ENCODE measurements at regions not wholly inside any gene's neighbourhood (a gene's known extent, or its start where the extent isn't known, plus 50 kb on each side); places are given as distances from the start of the nearest gene placed in this dataset.
A peak's percentile ranks its signal among the peaks of the same experiment; 100 is the strongest.
"Not testable (repeated sequence)": the region's sequence is repeated elsewhere in the genome, so short reads cannot be mapped to it uniquely, and the experiment has no call there.

DNA sequence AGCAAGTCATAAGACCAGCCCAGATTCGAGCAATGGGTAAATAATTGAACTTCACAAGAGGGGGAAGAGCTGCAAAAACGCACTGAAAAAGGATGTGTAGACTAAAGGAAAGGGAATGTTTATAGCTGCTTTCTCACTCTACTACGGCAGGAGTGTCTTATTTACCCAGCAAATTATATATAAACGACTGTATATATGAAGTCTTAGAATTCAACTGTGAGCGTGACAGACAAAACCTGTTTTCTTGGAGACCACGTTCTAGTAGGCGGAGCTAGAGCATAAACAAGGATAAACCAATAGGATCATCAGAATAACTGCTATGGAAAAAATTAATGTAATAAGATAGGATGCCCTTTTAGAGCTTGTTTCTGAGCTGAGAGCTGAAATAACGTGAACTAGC lies 394.6 kb upstream of the MON1B start:
- Histone ChIP-seq H3K27ac (no peak overlapping the region), H3K4me3 (no peak overlapping the region)

DNA sequence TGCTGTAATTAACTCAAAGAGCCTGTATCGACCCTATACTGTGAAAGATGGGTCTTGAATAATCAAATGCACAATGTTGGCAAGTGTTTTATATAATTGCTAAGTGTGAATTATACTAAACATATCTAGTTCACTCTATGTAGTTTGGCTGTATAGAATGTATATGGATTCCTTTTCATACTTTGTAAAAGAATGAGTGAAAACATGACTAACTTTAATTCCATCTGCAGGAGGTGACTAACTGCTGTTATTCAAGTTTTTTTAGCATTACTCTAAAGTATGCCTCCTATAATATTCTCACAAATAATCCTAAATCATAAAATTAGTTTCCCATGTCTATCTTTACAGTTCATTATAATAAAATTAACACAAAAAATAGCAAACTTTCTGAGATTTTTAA lies 394.0 kb upstream of the MON1B start:
- Histone ChIP-seq H3K4me3 (no peak overlapping the region), H3K27ac (no peak overlapping the region)

DNA sequence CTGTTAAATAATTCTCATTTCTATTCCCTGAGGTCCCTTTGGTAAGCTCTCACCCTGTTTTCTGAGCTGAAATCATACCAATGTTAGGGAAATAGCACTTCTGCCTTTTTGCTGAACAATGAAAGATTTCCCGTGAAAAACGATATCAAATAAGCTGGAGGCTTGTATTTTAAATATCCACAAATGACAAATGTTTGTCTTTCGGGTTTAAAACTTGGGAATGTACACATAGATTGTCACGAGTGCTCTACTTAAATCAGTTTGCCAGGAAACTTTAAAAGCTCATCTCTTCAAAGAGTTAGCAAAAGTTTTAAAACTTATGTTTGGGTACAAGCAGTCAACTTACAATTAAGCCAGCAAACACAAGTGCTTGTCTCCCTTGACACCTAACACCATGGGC lies 393.5 kb upstream of the MON1B start:
- Histone ChIP-seq H3K4me3 (no peak overlapping the region), H3K27ac (no peak overlapping the region)

DNA sequence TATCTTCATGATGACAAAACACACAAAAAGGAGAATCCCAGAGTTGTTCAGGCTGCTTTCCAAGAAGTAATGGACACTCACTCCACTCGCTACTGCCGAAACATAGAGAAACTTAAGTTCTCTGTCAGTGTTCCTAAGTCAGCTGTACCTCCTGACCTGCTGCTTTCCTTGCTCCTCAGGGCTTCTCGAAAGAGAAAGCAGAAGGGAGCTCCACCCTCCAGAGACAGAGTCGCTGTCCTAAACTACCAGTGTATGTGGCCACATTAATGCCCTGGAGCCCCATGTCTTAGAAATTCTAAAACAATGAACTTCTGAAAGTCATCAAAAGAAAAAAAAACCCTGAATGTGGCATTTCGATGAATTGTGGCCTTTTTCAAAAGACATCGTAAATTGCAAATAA lies 390.8 kb upstream of the MON1B start:
- Histone ChIP-seq H3K27ac (no peak overlapping the region), H3K4me3 (no peak overlapping the region)

DNA sequence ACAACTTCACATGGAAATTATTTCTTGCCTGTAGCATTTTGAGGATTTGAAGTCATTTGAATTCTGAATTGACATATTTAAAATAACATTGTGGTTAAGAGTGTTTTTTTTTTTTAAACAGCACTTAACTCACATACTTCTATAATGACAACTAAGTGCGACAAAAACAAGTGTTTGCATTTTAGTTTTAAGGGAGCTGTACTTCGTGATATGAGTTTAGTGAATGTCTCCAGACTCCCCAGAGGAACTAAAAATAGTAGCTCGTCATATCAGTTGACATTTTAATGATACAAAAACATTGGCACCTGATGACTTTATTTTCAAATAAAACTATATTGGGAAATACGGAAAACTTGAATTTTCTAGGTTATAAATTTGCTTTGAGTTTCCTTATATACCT lies 389.6 kb upstream of the MON1B start:
- Histone ChIP-seq H3K4me3 (no peak overlapping the region), H3K27ac (no peak overlapping the region)

DNA sequence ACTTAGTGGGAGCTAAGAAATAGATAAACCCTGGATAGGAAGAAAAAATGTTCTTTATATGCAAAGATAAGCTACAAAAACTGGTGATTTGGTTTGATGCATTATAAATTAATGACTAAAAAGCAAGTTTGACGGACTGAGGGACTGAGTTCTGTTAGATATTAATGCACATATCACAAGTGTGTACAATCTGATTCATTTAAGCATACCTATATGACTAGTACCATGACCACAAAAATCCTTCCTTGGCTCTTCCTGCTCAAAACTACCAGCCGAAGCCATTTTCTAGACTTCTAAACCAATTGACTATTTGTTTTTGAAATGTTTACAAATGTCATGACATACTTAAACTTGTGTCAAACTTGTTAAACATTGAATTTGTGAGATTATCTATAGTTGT lies 374.5 kb upstream of the MON1B start:
- H3K4me3 ChIP-seq, result no peak overlapping the region

DNA sequence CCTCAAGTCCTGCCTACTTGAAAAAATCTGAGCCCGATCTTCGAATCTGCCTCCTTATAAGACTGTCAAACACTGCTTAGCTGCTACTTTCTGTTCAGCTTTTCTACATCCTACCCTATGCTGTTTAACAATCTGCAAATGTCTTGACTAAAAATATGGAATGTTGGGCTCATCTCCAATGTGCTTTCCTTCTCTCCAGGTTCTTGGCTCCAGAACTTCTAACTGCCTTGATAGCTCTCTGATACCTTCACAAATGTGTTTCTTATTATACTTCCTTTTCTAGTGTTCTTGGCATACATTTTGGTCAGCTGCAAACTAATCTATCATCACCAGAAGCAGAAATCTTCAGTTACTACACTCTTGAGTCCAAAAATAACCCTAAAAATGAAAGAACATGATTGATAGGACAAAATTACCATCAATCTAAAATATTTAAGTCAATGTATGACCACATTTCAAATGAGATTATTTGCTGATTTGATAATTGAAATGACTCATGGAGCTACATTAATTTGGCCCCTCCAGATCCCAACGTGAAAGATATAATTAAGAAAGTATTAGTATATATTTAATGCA lies 372.3 kb upstream of the MON1B start:
- Histone ChIP-seq H3K4me3 (no peak overlapping the region), H3K27ac (no peak overlapping the region)

More for the DNA sequence above, 374.5 kb upstream of the MON1B start:
- H3K27ac ChIP-seq, result no peak overlapping the region

DNA sequence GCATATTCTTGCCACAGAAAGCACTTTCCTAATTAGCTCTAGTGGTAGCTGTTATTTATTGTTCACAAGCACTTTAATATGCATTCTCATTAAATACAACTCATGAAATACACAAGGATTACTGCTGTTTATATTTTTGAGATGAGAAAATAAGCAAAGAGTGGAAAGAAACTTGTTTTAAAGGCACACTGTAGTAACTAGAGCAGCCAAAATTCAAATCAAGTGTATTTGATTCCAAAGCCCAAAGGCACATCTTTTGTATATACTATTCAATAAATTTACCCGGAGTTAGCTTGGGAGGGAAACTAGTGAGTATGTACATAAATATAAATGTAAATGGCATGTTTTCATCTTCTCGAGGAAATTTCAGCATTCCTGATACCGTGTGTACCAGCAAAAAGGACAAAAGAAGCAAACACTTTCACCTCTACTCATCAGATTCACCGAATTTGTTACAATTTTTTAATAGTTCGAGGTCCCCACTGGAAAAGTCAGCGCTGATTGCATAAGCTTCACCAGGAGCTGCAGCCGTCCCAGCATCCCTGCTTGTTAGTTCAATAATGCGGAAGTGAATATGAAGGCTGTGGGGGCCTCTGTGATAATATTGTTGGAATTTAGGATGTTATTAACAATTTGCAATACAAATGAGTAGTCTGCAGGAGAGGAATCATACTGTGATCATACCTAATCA lies 371.6 kb upstream of the MON1B start:
- Histone ChIP-seq H3K27ac (no peak overlapping the region), H3K4me3 (no peak overlapping the region)

DNA sequence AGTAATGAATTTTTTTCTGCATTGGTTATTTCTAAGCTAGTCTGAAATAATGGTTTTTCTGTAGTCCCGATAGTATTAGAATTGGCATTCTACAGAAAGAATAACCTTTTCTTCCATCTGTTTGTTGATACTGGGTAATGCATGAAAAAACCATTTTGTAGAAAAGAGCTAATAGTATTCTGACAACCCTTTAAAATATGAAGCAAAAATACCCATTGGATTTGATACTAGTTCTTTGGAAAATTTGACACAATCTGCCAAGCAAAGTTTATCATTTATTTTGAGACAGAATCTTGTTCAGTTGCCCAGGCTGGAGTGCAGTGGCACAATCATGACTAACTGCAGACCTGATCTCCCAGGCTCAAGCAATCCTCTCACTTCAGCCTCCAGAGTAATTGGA lies 366.8 kb upstream of the MON1B start:
- H3K4me3 ChIP-seq, result no peak overlapping the region
- H3K27ac ChIP-seq, result no peak overlapping the region

DNA sequence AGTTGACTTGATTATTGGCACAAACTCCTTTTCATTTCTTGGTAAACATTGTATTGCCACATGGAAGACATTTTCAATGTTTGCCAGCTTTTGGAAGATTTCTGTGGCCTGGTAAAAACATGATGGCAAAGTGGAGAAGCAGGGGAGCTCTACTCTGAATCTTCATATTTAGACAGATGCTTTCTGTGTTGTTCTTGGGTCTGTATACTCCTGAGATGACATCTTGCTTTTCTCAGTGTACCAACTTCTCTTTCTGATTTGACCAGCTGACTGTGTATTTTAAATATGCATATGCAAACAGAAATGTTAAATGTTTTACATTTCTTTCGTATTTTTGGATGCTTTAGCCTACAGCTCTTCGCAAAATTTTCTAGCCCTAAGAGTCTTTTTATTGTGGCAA lies 366.2 kb upstream of the MON1B start:
- no peak overlapping the region for H3K4me3 ChIP-seq
- no peak overlapping the region for H3K27ac ChIP-seq

DNA sequence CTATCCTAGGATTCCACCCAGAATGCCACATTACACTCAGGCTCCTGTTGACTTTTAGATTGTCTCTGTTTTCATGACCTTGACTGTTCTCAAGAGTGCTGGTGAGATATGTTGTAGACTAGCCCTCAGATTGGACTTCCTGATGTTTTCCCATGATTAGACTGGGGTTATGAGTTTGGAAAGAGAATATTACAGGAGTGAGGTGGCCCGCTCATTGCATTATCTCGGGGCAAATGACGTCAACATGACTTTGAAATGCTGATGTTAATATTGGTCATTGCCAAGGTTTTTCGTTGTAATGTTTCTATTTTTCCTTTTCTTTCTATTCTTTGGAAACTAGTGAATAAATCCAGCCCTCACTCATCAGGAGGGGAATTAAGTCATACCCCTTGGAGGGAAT lies 355.7 kb upstream of the MON1B start:
- no peak overlapping the region for H3K4me3 ChIP-seq
- H3K27ac ChIP-seq, result no peak overlapping the region

DNA sequence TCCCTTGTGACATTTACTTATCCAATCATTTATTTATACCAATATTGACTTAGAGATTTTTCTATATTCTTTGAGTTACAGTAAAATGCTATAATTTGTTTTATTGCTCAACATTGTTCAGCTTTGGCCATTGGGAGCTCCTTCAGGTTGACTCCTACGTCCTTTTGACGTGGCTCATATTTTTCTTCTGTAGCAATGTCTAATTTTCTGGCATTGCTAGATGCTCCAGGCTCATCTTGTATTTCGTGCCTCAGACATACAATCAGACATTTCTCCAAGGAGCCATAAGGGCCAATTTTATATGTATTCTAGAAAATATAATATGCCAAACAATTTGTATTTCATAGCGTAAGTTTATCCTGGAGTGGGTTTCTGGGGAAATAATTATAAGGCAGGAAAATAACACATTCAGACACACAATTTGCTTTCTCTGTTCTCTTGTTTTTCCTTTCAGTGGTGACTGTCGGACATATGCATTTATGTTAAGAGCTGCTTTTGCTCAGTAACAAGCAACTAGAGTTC lies 355.1 kb upstream of the MON1B start:
- no peak overlapping the region for H3K4me3 ChIP-seq
- H3K27ac ChIP-seq, result no peak overlapping the region

DNA sequence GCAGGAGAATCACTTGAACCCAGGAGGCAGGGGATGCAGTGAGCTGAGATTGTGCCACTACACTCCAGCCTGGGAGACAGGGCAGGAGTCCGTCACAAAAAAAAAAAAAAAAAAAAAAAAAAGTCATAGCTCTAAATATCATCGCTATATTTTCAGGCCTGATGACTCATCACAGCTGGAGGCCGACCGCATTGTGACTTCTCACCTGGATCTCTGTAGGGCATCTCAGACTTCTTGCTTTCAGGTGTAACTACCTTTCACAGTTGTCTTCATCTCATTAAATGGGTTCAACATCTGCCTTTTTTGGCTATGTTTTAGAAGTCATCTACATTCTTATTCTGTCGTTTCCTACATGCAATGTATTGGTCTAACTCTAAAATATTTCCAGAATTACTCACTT lies 353.1 kb upstream of the MON1B start:
- Histone ChIP-seq H3K4me3 (no peak overlapping the region), H3K27ac (no peak overlapping the region)

DNA sequence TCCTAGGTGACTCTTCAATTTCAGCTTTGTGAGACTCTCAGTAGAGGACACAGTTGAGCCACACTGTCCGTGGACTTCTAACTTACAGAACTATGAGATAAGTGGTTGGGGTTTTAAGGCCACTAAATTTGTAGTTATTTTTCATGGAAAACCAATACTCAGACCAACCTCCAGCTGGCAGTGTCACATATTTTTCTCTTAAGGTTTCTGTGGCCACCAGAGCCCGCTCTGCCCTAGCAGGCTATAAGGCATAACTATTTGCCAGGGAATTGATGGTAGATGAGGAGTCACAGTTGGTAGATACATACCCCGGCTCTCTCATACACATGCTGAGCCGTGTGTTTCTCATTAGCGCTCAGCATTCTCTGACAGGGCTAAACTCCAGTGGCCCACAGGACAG lies 336.8 kb upstream of the MON1B start:
- no peak overlapping the region for H3K4me3 ChIP-seq
- H3K27ac ChIP-seq, result no peak overlapping the region

DNA sequence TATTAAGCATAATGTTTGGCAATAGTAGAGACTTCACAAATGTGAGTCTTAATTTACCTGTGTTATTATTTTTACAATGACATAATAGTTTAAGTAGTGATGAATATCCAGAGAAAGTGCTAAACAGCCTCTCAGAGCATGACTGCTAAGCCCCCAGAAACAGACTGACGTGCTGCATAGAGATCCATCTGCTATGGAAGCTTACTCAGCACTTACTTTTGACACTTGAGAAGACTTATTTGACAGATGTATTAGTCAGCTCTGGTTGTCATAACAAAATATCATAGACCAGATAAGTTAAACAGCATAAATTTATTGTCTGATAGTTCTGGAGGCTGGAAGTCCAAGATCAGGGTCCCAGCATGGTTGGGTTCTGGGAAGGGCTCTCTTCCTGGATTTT lies 334.9 kb upstream of the MON1B start:
- no peak overlapping the region for H3K27ac ChIP-seq

DNA sequence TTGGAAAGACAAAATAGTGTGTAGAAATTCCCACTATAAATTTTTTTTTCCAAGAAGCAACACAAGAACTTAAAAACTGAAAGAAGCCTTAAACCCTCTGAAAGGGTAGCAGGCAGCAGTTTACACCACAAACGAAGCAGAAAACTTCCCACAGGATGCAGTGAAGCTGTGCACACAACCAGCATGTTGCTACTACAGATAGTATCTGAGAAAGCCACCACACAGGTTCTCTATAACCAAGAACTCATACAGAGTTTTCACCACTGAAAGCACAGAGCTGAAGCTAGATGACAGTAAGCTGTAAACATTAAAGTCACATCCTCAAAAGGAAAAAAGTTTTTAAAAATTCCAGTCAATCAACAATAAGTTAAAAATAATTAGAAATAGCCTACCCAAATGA lies 333.6 kb upstream of the MON1B start:
- Histone ChIP-seq H3K4me3 (no peak overlapping the region), H3K27ac (no peak overlapping the region)

More for the DNA sequence above, 334.9 kb upstream of the MON1B start:
- H3K4me3 ChIP-seq, result no peak overlapping the region

DNA sequence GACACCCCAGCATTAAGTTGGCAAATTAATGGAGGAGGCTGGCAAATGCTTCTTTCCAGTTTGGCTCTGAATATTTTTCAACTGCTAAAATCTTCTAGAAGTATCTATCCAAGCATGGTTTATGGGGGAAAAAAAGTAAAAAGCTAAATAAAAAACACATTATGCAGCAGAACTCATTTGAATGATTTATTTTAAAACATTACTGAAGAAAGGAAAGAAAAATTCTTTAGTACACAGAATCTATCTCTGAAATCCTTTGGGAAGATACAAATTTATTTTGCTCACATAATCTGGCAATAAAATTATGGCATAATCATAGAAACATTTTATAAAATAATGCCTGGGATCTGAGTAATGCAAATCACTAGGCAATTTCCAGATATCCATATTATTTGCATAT lies 328.1 kb upstream of the MON1B start:
- H3K4me3 ChIP-seq, result no peak overlapping the region
- H3K27ac ChIP-seq, result no peak overlapping the region

DNA sequence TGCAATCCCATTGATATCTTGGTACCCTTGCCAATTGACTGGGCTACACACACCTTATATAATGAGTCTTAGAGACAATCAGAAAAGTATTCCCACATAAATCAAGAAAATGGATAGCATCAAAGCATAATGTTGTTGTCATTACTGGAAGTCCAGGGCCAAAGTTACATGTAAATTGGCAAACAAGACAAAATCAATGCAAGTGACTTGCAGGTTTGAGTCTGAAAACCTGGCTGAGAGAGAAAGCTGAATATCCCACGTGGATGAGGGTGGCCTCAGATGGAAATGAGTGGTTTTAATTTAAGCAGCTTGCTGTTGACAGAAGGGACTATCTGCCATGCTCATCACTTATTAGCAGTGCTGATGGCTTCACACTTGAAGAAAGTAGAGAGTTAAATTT lies 324.0 kb upstream of the MON1B start:
- no peak overlapping the region for H3K27ac ChIP-seq
- no peak overlapping the region for H3K4me3 ChIP-seq

DNA sequence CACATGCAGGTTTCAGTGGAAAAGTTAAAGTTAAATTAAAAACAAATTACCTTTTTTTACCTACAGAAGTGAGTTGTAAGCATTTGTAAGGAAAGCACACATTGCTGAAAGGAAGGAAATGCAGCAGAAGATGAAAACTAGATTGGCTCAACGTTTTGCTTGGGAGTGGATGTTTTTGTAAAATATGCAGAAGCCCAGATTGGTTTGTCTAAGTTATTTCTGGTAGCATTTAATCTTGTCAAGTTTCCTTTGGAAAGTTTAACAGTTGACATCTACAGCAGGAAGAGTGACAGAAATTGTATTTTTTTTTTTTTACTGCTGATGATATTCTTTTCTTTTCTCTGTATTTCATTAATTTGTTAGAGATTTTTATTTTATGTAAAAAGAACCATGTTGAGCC lies 315.1 kb upstream of the MON1B start:
- H3K27ac ChIP-seq, result no peak overlapping the region
- H3K4me3 ChIP-seq, result no peak overlapping the region

DNA sequence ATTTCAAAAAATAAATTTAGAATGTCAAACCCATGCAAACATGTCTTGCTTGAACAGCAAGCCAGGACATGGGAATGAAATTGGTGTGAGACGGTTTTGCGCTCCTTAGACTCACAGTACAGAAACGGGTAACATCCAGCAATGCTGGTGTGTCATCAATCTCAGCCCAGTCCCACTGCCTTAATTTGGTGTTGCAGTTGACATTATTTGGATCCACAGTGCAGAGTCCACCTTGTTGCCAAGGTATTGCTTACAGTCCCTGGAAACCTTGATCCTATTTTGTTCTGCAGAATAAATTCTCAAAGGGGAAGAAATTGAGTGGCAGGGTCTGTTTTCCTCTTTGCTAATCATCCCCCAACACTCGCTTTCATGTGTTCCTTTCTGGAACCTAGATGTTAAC lies 311.6 kb upstream of the MON1B start:
- Histone ChIP-seq H3K27ac (no peak overlapping the region), H3K4me3 (no peak overlapping the region)

DNA sequence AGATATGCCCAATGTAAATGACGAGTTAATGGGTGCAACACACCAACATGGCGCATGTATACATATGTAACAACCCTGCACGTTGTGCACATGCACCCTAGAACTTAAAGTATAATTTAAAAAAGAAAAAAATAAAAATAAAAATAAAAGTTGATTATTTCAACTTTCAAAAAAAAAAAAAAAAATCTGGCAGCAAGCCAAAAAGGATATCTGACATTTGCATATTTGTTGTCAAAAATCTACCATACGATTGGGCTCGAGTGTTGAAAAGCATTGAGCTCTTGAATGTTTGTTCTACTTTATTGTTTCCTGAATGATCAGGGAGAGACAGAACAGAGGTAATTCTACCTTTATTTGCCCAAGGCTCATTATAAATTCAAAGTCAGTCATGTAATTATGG lies 310.5 kb upstream of the MON1B start:
- H3K4me3 ChIP-seq, H3K27ac ChIP-seq: not testable (repeated sequence)

DNA sequence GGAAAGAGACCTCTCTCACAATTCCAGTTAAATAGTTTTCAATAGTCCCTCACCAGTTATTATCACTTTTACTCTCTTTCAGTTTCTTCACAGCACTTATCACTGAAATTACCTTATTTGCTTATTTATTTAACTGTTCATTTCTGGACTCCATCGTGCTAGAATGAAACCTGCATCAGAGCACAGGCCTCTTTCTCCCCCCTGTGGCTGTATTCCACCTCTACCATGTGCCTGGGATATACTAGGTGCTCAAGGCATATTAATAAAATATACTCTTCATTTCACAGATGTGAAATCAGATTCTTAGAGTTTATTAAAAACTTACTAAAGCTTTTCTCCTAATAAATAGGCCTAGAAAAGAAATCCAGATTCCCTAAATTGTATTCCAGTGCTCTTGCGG lies 308.9 kb upstream of the MON1B start:
- no peak overlapping the region for H3K4me3 ChIP-seq
- peak overlapping the region in 1 of 21 experiments; percentile 6 for H3K27ac ChIP-seq

Data from skin epidermis (tissue), 12 donors.